ENCODE measurements at regions not wholly inside any gene's neighbourhood (a gene's known extent, or its start where the extent isn't known, plus 50 kb on each side); places are given as distances from the start of the nearest gene placed in this dataset.

GRCh38 chr13:76829572-76830327 is 56.5 kb downstream of the KCTD12 start:
- Mint-ChIP-seq H3K4me1 (peaks cover 20% of the 10 kb centered on the region), H3K27ac (peak overlapping the region; percentile 81), H3K9me3 (no peaks in the 10 kb centered on the region), H3K4me3 (no peak overlapping the region), H3K36me3 (no peaks in the 10 kb centered on the region), H3K27me3 (ENCODE audit: low read depth) (peaks cover 2% of the 10 kb centered on the region)
- TF ChIP-seq, protein P1, sequence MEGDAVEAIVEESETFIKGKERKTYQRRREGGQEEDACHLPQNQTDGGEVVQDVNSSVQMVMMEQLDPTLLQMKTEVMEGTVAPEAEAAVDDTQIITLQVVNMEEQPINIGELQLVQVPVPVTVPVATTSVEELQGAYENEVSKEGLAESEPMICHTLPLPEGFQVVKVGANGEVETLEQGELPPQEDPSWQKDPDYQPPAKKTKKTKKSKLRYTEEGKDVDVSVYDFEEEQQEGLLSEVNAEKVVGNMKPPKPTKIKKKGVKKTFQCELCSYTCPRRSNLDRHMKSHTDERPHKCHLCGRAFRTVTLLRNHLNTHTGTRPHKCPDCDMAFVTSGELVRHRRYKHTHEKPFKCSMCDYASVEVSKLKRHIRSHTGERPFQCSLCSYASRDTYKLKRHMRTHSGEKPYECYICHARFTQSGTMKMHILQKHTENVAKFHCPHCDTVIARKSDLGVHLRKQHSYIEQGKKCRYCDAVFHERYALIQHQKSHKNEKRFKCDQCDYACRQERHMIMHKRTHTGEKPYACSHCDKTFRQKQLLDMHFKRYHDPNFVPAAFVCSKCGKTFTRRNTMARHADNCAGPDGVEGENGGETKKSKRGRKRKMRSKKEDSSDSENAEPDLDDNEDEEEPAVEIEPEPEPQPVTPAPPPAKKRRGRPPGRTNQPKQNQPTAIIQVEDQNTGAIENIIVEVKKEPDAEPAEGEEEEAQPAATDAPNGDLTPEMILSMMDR (IDR thresholded peaks at IDR 0.05; ENCODE audit: unreplicated experiment), result no peak
- DNase-seq (ENCODE audit: low spot score in 2 of 2, unreplicated experiment in 2 of 2), result no peak

GRCh38 chr13:76828316-76828741 is 57.9 kb downstream of the KCTD12 start:
- no peak overlapping the region for H3K4me3 Mint-ChIP-seq
- TF ChIP-seq, protein P1 (IDR thresholded peaks at IDR 0.05; ENCODE audit: unreplicated experiment), result no peak
- no peak overlapping the region for H3K27ac Mint-ChIP-seq
- no peaks in the 10 kb centered on the region for H3K36me3 Mint-ChIP-seq
- peaks cover 20% of the 10 kb centered on the region for H3K4me1 Mint-ChIP-seq
- peaks cover 2% of the 10 kb centered on the region for H3K27me3 Mint-ChIP-seq (ENCODE audit: low read depth)
- H3K9me3 Mint-ChIP-seq, result no peaks in the 10 kb centered on the region
- no peak for DNase-seq (ENCODE audit: low spot score in 2 of 2, unreplicated experiment in 2 of 2)

DNA sequence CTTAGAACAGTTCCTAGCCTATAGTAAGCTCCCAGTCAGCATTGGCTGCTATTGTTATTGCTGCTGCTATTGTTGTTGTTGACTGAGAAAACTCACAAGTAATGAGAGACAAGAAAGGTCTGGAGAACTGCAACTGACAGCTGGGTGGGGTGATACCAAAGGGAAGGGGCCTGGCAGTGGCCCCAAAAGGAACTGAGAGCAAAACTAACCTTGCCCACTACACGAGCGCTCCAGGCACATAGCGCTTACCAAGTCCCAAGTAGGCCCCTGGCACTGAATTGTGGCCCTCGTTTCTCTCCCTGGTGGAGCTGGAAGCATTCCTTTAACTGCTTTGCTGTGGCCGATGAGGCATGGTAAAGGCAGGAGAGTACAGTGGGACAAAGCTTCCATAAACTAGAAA is 59.7 kb downstream of the KCTD12 start:
- DNase-seq (ENCODE audit: low spot score in 2 of 2, unreplicated experiment in 2 of 2), result no peak
- H3K27ac Mint-ChIP-seq, result no peak overlapping the region
- H3K4me1 Mint-ChIP-seq, result peaks cover 20% of the 10 kb centered on the region
- no peak overlapping the region for H3K4me3 Mint-ChIP-seq
- no peaks in the 10 kb centered on the region for H3K9me3 Mint-ChIP-seq
- H3K27me3 Mint-ChIP-seq (ENCODE audit: low read depth), result peaks cover 2% of the 10 kb centered on the region
- H3K36me3 Mint-ChIP-seq, result no peaks in the 10 kb centered on the region
- TF ChIP-seq, protein P1 (IDR thresholded peaks at IDR 0.05; ENCODE audit: unreplicated experiment), result no peak

DNA sequence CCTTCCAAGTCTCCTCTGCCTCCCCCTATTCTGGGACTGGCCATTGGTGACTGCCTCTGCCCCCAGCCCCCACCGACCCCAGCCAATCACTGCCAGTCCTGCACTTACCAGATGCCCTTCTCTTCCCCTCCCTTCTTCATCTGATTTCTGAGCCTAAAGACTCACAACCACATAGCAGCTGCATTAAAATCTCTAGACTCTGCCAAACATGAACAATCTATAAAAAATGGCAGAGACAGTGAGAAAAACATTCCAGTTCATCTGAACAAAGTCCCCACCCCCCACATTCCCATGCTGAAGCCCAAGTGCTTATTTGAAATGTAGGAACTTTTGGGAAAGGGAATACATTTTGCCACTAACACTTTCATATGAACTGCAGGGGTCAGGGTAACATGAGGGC is 60.8 kb downstream of the KCTD12 start:
- Mint-ChIP-seq H3K36me3 (no peaks in the 10 kb centered on the region), H3K4me1 (peaks cover 20% of the 10 kb centered on the region), H3K9me3 (no peaks in the 10 kb centered on the region), H3K27ac (peak overlapping the region; percentile 60), H3K27me3 (ENCODE audit: low read depth) (no peaks in the 10 kb centered on the region), H3K4me3 (no peak overlapping the region)
- TF ChIP-seq, protein P1 (IDR thresholded peaks at IDR 0.05; ENCODE audit: unreplicated experiment), result no peak
- DNase-seq (ENCODE audit: low spot score in 2 of 2, unreplicated experiment in 2 of 2), result no peak

DNA sequence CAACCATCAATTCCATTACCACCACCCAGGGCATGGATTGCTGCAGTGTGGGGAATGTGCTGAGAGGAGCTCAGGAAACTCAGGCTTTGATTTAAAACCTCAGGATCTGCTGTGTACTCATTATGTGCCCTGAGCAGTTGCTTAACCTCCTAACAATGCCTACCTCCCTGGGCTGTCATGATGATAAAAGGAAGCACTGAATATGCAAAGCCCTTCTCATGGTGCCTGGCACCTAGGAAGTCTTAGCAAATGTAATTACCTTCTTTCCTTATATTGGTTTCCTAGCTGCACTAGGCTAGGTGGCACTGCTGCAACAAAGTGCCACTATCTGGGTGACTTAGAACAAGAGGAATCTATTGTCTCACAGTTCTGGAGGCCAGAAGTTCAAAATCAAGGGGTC is 62.2 kb downstream of the KCTD12 start:
- H3K9me3 Mint-ChIP-seq, result no peaks in the 10 kb centered on the region
- H3K27ac Mint-ChIP-seq, result no peak overlapping the region
- TF ChIP-seq, protein P1 (IDR thresholded peaks at IDR 0.05; ENCODE audit: unreplicated experiment), result no peak
- H3K4me3 Mint-ChIP-seq, result no peak overlapping the region
- peaks cover 11% of the 10 kb centered on the region for H3K4me1 Mint-ChIP-seq
- H3K27me3 Mint-ChIP-seq (ENCODE audit: low read depth), result peaks cover 6% of the 10 kb centered on the region
- DNase-seq (ENCODE audit: low spot score in 2 of 2, unreplicated experiment in 2 of 2), result no peak
- H3K36me3 Mint-ChIP-seq, result no peaks in the 10 kb centered on the region
